ENCODE measurements at regions not wholly inside any gene's neighbourhood (a gene's known extent, or its start where the extent isn't known, plus 50 kb on each side); places are given as distances from the start of the nearest gene placed in this dataset.
"Not testable (repeated sequence)": the region's sequence is repeated elsewhere in the genome, so short reads cannot be mapped to it uniquely, and the experiment has no call there.

GRCh38 chr21:10417551-10418002, 103.8 kb upstream of the TPTE start:
- TF ChIP-seq E2F4 (CRISPR knock-in tag; IDR thresholded peaks at IDR 0.05; ENCODE audit: borderline replicate concordance, low read depth); ZSCAN18 (CRISPR knock-in tag; IDR thresholded peaks at IDR 0.05); STAT6 (CRISPR knock-in tag; conservative IDR thresholded peaks at IDR 0.05; ENCODE audit: low read depth); ATF2 (CRISPR knock-in tag; IDR thresholded peaks at IDR 0.05; ENCODE audit: borderline replicate concordance, low read depth); ZNF281 (CRISPR knock-in tag; IDR thresholded peaks at IDR 0.05); IRF1 (CRISPR knock-in tag; IDR thresholded peaks at IDR 0.05); ZNF512 (CRISPR knock-in tag; IDR thresholded peaks at IDR 0.05; ENCODE audit: borderline replicate concordance); CREB1 (CRISPR knock-in tag; IDR thresholded peaks at IDR 0.05); PRDM15 (CRISPR knock-in tag; IDR thresholded peaks at IDR 0.05); ZNF121 (CRISPR knock-in tag; IDR thresholded peaks at IDR 0.05): not testable (repeated sequence)
- TF ChIP-seq, protein P1, sequence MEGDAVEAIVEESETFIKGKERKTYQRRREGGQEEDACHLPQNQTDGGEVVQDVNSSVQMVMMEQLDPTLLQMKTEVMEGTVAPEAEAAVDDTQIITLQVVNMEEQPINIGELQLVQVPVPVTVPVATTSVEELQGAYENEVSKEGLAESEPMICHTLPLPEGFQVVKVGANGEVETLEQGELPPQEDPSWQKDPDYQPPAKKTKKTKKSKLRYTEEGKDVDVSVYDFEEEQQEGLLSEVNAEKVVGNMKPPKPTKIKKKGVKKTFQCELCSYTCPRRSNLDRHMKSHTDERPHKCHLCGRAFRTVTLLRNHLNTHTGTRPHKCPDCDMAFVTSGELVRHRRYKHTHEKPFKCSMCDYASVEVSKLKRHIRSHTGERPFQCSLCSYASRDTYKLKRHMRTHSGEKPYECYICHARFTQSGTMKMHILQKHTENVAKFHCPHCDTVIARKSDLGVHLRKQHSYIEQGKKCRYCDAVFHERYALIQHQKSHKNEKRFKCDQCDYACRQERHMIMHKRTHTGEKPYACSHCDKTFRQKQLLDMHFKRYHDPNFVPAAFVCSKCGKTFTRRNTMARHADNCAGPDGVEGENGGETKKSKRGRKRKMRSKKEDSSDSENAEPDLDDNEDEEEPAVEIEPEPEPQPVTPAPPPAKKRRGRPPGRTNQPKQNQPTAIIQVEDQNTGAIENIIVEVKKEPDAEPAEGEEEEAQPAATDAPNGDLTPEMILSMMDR (IDR thresholded peaks at IDR 0.05) = not testable (repeated sequence)
- TF ChIP-seq, protein P2, sequence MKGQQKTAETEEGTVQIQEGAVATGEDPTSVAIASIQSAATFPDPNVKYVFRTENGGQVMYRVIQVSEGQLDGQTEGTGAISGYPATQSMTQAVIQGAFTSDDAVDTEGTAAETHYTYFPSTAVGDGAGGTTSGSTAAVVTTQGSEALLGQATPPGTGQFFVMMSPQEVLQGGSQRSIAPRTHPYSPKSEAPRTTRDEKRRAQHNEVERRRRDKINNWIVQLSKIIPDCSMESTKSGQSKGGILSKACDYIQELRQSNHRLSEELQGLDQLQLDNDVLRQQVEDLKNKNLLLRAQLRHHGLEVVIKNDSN (CRISPR knock-in tag; IDR thresholded peaks at IDR 0.05) = not testable (repeated sequence)
- TF ChIP-seq, protein P3, sequence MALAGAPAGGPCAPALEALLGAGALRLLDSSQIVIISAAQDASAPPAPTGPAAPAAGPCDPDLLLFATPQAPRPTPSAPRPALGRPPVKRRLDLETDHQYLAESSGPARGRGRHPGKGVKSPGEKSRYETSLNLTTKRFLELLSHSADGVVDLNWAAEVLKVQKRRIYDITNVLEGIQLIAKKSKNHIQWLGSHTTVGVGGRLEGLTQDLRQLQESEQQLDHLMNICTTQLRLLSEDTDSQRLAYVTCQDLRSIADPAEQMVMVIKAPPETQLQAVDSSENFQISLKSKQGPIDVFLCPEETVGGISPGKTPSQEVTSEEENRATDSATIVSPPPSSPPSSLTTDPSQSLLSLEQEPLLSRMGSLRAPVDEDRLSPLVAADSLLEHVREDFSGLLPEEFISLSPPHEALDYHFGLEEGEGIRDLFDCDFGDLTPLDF (CRISPR knock-in tag; IDR thresholded peaks at IDR 0.05) = not testable (repeated sequence)
